Breast epithelium (tissue), 4 donors: ENCODE measurements at regions not wholly inside any gene's neighbourhood (a gene's known extent, or its start where the extent isn't known, plus 50 kb on each side); places are given as distances from the start of the nearest gene placed in this dataset.

Experiments used
- DNase-seq, 2 donors: peaks; one replicate each; pipeline ENCODE4 v3.0.0-alpha.2; 2019; ENCODE audit warnings: low spot score in 2 of 2
- H3K27ac ChIP-seq, 2 donors: fragments of 200-600 bp; sonication (generic) in 1 of 2; one replicate each; pipeline ENCODE4 v1.5.1; 2016 to 2019; ENCODE audit warnings: mild to moderate bottlenecking in 1 of 2
- H3K27me3 ChIP-seq, 2 donors: fragments of 200-600 bp; sonication (generic) in 1 of 2; one replicate each; pipeline versions ENCODE4 v1.5.1 to v1.6.0; 2017 to 2019; ENCODE audit warnings: control low read depth in 1 of 2, mild to moderate bottlenecking in 1 of 2
- H3K36me3 ChIP-seq: fragments of 200-600 bp; one replicate; pipeline ENCODE4 v1.5.1; 2019
- H3K4me1 ChIP-seq, 2 donors: fragments of 200-600 bp; sonication (generic); one replicate each; pipeline ENCODE4 v1.5.1; 2016 to 2019; ENCODE audit warnings: control low read depth in 1 of 2
- H3K4me3 ChIP-seq, 3 donors: fragments of 200-600 bp; sonication (generic); 1 replicate in 2 of 3; 2 replicates in 1 of 3; pipeline ENCODE4 v1.5.1; 2016 to 2019; ENCODE audit warnings: mild to moderate bottlenecking in 3 of 3, moderate library complexity in 2 of 3
- H3K9me3 ChIP-seq, 2 donors: fragments of 200-600 bp; sonication (generic) in 1 of 2; one replicate each; pipeline ENCODE4 v1.5.1; 2016 to 2019; ENCODE audit warnings: control low read depth in 1 of 2
- POLR2A ChIP-seq: fragments of 450-650 bp; IDR thresholded peaks from one replicate; pipeline ENCODE4 v1.6.1; 2016; ENCODE audit warnings: antibody characterized with exemption, mild to moderate bottlenecking, moderate library complexity
- POLR2AphosphoS5 ChIP-seq, 3 donors: sonication (generic); formaldehyde crosslinking; IDR thresholded peaks; one replicate each; pipeline ENCODE4 v1.6.1; 2017; ENCODE audit warnings: antibody characterized with exemption in 3 of 3
- intact Hi-C: fragments of 100-400 bp; cut with DNase I; formaldehyde crosslinking; loops from one replicate; pipeline ENCODE4 v1.15.1; 2023; ENCODE audit warnings: low total_unique reads
- TF ChIP-seq, protein P1 (sequence below), 3 donors: fragments of 450-650 bp; IDR thresholded peaks; one replicate each; pipeline ENCODE4 v1.5.1; 2016 to 2017; ENCODE audit warnings: antibody characterized with exemption in 3 of 3, mild to moderate bottlenecking in 3 of 3, moderate library complexity in 3 of 3

DNA sequence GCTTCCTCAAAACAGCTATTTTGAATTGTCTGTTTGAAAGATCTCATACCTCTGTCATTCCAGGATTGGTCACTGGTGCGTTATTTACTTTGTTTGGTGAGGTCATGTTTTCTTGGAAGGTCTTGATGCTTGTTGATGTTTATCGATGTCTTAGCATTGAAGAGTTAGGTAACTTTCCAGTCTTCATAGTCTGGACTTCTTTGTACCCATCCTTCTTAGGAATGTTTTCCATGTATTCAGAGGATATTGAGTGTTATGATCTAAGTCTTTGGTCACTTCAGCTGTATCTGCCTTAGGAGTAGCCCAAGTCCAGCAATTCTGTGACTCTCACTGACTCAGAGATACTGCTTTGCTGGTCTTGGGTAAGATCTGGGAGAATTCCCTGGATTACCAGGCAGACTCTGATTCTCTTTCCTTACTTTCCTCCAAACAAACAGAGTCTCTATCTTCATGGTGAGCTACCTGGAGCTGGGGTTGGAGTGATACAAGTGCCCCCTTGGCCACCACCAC is 398.6 kb downstream of the ZIC4 start:
- Histone ChIP-seq H3K4me1 (no peaks in the 10 kb centered on the region), H3K27me3 (no peaks in the 10 kb centered on the region), H3K36me3 (no peaks in the 10 kb centered on the region), H3K9me3 (no peaks in the 10 kb centered on the region), H3K27ac (no peak overlapping the region), H3K4me3 (no peak overlapping the region)
- intact Hi-C loops: no loop called here
- no peak for DNase-seq
- TF ChIP-seq POLR2A (no peak), POLR2AphosphoS5 (IDR thresholded peaks at IDR 0.05) (no peak)
- TF ChIP-seq, protein P1, sequence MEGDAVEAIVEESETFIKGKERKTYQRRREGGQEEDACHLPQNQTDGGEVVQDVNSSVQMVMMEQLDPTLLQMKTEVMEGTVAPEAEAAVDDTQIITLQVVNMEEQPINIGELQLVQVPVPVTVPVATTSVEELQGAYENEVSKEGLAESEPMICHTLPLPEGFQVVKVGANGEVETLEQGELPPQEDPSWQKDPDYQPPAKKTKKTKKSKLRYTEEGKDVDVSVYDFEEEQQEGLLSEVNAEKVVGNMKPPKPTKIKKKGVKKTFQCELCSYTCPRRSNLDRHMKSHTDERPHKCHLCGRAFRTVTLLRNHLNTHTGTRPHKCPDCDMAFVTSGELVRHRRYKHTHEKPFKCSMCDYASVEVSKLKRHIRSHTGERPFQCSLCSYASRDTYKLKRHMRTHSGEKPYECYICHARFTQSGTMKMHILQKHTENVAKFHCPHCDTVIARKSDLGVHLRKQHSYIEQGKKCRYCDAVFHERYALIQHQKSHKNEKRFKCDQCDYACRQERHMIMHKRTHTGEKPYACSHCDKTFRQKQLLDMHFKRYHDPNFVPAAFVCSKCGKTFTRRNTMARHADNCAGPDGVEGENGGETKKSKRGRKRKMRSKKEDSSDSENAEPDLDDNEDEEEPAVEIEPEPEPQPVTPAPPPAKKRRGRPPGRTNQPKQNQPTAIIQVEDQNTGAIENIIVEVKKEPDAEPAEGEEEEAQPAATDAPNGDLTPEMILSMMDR (IDR thresholded peaks at IDR 0.05): no peak

DNA sequence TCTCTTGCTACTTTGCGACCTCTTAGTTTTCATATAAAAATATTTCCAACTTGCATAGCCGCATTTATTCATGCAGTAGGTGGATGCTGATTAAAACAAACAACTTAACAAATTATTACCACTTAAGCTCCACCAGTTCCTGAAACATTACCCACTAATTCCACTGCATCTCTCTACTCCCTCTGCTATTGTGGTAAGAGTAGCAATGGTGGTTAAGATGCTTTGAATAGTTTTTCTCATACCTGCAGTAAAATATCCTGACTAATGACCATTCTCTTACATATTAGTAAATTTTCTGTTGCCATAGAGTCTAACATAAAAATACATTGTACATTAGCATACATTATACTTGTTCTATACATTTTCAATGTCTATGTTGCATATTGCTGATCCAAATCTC is 397.6 kb upstream of the PLSCR5 start:
- TF ChIP-seq POLR2AphosphoS5 (IDR thresholded peaks at IDR 0.05) (no peak), POLR2A (no peak)
- TF ChIP-seq, protein P1 (IDR thresholded peaks at IDR 0.05): no peak
- intact Hi-C loops: no loop called here
- Histone ChIP-seq H3K27ac (no peak overlapping the region), H3K9me3 (no peaks in the 10 kb centered on the region), H3K4me1 (no peaks in the 10 kb centered on the region), H3K27me3 (no peaks in the 10 kb centered on the region), H3K4me3 (no peak overlapping the region), H3K36me3 (no peaks in the 10 kb centered on the region)
- no peak for DNase-seq

DNA sequence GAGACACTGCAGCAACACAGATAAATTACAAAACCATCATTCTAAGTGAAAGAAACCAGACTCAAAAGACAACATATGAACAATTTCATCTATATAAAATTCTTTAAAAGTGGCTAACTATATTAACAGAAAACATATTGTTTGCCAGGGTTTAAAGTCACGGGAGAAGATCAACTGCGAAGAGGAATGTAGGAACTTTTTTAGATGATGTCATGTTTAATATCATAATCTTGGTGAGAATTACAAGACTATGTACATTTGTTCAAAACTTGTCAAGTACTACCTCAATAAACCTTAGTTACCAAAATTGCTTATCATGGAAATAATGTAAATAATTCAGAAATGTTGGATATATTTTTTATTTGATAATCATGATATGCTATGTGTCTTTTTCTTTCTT is 395.1 kb upstream of the PLSCR5 start:
- TF ChIP-seq POLR2A: no peak
- no peak for TF ChIP-seq POLR2AphosphoS5 (IDR thresholded peaks at IDR 0.05)
- TF ChIP-seq, protein P1 (IDR thresholded peaks at IDR 0.05): no peak
- Histone ChIP-seq H3K27ac (no peak overlapping the region), H3K27me3 (no peaks in the 10 kb centered on the region), H3K4me3 (no peak overlapping the region), H3K36me3 (no peaks in the 10 kb centered on the region), H3K4me1 (no peaks in the 10 kb centered on the region), H3K9me3 (no peaks in the 10 kb centered on the region)
- intact Hi-C loops: no loop called here
- DNase-seq: no peak

DNA sequence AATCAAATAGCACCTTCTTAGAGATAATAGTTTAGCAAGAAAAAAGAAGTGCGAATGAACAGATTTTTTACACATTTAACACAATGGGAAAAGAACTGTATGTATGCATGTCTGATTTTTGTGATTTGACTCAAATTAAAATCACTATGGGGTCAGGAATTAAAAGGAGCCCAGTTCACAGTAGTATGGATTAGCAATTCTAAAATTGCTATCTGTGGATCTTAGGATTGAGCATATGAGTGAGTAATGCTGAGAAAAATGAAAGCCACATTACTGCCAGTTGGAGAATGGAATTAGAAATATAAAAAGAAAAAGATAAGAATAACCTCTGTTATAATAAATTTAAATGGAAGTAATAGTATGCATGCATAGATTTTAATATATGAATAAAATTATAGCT is 386.8 kb upstream of the PLSCR5 start:
- Histone ChIP-seq H3K4me1 (no peaks in the 10 kb centered on the region), H3K27ac (no peak overlapping the region), H3K36me3 (no peaks in the 10 kb centered on the region), H3K4me3 (no peak overlapping the region), H3K27me3 (no peaks in the 10 kb centered on the region), H3K9me3 (no peaks in the 10 kb centered on the region)
- TF ChIP-seq, protein P1 (IDR thresholded peaks at IDR 0.05): no peak
- TF ChIP-seq POLR2AphosphoS5 (IDR thresholded peaks at IDR 0.05): no peak
- TF ChIP-seq POLR2A: no peak
- intact Hi-C loops: no loop called here
- no peak for DNase-seq

DNA sequence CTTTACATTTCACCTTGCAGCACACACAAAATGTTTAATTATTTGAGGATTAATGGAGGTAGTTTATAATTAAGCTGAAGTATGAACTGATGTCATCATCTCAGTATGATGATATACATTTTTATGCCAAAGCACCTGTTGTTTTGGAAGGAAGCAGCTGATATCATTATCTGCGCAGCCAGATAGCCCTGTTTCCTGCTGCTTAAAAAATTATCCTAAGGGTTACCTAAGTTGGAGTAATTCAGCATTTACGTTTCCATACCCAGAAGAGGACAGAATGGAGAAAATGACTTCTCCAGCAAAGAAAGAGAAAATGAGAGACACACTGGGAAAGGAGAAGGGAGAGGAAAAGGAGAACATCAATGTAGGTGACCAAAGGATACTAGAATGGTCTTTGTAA is 370.3 kb upstream of the PLSCR5 start:
- no peak overlapping the region for H3K27ac ChIP-seq
- H3K4me1 ChIP-seq: no peaks in the 10 kb centered on the region
- H3K9me3 ChIP-seq: no peaks in the 10 kb centered on the region
- DNase-seq: no peak
- H3K36me3 ChIP-seq: no peaks in the 10 kb centered on the region
- TF ChIP-seq, protein P1 (IDR thresholded peaks at IDR 0.05): no peak
- TF ChIP-seq POLR2A: no peak
- TF ChIP-seq POLR2AphosphoS5 (IDR thresholded peaks at IDR 0.05): no peak
- no peak overlapping the region for H3K4me3 ChIP-seq
- intact Hi-C loops: no loop called here
- no peaks in the 10 kb centered on the region for H3K27me3 ChIP-seq
